ENCODE measurements at regions not wholly inside any gene's neighbourhood (a gene's known extent, or its start where the extent isn't known, plus 50 kb on each side); places are given as distances from the start of the nearest gene placed in this dataset.

DNA sequence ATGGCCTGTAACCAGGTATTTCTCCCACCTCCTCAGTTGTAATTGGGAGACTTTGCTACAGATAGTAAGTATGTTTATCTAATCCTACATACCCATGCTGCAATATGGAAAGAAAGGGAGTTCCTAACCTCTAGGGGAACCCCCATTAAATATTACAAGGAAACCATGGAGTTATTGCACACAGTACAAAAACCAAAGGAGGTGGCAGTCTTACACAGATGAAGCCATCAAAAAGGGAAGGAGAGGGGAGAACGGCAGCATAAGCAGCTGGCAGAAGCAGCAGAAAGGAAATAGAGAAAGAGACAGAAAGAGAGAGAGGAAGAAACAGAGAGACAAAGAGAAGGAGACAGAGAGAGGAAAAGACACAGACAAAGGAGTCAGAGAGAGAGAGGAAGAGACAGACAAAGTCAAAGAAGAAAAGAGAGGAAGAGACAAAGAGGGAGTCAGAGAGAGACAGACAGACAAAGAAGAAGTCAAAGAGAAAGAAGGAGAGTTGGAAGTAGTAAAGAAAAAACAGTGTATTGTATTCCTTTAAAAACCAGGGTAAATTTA lies 142.9 kb downstream of the FASLG start:
- no peaks in the 10 kb centered on the region for H3K4me1 ChIP-seq (ENCODE audit: insufficient read depth, poor library complexity, severe bottlenecking)
- H3K4me3 ChIP-seq (ENCODE audit: severe bottlenecking) = no peak overlapping the region
- H3K27ac ChIP-seq (ENCODE audit: poor library complexity, severe bottlenecking) = no peak overlapping the region
- no peaks in the 10 kb centered on the region for H3K36me3 ChIP-seq (ENCODE audit: low read depth)
- no peaks in the 10 kb centered on the region for H3K9me3 ChIP-seq (ENCODE audit: severe bottlenecking)
- ATAC-seq (ENCODE audit: low read depth) (no peak), DNase-seq (ENCODE audit: low spot score) (no peak)
- no peaks in the 10 kb centered on the region for H3K27me3 ChIP-seq (ENCODE audit: insufficient read depth, poor library complexity, severe bottlenecking)
- TF ChIP-seq, protein P1, sequence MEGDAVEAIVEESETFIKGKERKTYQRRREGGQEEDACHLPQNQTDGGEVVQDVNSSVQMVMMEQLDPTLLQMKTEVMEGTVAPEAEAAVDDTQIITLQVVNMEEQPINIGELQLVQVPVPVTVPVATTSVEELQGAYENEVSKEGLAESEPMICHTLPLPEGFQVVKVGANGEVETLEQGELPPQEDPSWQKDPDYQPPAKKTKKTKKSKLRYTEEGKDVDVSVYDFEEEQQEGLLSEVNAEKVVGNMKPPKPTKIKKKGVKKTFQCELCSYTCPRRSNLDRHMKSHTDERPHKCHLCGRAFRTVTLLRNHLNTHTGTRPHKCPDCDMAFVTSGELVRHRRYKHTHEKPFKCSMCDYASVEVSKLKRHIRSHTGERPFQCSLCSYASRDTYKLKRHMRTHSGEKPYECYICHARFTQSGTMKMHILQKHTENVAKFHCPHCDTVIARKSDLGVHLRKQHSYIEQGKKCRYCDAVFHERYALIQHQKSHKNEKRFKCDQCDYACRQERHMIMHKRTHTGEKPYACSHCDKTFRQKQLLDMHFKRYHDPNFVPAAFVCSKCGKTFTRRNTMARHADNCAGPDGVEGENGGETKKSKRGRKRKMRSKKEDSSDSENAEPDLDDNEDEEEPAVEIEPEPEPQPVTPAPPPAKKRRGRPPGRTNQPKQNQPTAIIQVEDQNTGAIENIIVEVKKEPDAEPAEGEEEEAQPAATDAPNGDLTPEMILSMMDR (IDR thresholded peaks at IDR 0.05; ENCODE audit: poor library complexity, severe bottlenecking) = no peak

DNA sequence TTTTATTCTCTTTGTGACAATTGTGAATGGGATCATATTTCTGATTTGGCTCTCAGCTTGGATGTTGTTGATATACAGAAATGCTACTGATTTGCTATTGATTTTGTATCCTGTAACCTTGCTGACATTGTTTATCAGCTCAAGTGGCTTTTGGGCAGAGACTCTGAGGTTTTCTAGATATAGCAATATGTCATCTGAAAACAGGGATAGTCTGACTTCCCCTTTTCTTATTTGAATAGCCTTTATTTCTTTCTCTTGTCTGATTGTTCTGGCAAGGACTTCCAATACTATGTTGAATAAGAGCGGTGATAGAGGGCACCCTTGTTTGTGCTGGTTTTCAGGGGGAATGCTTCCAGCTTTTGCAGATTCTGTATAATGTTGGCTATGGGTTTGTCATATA lies 150.8 kb downstream of the FASLG start:
- ATAC-seq (ENCODE audit: low read depth) = no peak
- TF ChIP-seq, protein P1 (IDR thresholded peaks at IDR 0.05; ENCODE audit: poor library complexity, severe bottlenecking) = no peak
- Histone ChIP-seq H3K4me3 (ENCODE audit: severe bottlenecking) (no peak overlapping the region), H3K27ac (ENCODE audit: poor library complexity, severe bottlenecking) (no peak overlapping the region), H3K9me3 (ENCODE audit: severe bottlenecking) (no peaks in the 10 kb centered on the region), H3K36me3 (ENCODE audit: low read depth) (no peaks in the 10 kb centered on the region), H3K27me3 (ENCODE audit: insufficient read depth, poor library complexity, severe bottlenecking) (no peaks in the 10 kb centered on the region), H3K4me1 (ENCODE audit: insufficient read depth, poor library complexity, severe bottlenecking) (no peaks in the 10 kb centered on the region)
- DNase-seq (ENCODE audit: low spot score) = no peak

DNA sequence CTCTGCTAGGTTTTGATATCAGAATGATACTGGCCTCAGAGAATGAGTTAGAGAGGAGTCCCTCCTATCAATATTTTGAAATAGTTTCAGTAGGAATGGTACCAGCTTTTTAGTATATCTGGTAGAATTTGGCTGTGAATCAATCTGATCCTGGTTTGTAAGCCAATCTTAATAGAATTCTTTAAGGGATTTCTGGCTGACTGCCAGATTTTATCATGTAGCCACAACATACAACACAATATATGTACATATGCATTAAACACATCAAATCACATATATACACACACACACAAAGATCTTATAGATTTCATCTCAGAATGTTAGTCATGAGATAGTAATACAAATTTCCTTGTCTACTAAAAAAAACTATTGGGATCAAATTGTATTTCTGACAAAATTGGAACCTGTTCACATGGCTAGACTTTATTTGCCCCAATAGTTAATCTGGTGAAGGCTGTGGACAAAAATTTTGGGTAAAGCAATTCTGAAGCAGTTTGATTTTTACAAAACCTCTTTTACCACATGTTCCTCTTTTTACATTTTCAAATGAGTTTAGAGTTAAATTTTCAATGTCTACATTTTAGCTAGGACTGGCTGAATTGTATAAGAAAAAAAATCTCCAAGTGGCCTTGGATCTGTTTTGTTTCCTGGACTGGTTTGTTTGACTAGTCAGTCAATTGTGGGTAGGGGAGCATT lies 151.7 kb downstream of the FASLG start:
- H3K27me3 ChIP-seq (ENCODE audit: insufficient read depth, poor library complexity, severe bottlenecking) = no peaks in the 10 kb centered on the region
- TF ChIP-seq, protein P1 (IDR thresholded peaks at IDR 0.05; ENCODE audit: poor library complexity, severe bottlenecking) = no peak
- no peak overlapping the region for H3K4me3 ChIP-seq (ENCODE audit: severe bottlenecking)
- DNase-seq (ENCODE audit: low spot score) (no peak), ATAC-seq (ENCODE audit: low read depth) (no peak)
- no peaks in the 10 kb centered on the region for H3K9me3 ChIP-seq (ENCODE audit: severe bottlenecking)
- no peaks in the 10 kb centered on the region for H3K4me1 ChIP-seq (ENCODE audit: insufficient read depth, poor library complexity, severe bottlenecking)
- no peak overlapping the region for H3K27ac ChIP-seq (ENCODE audit: poor library complexity, severe bottlenecking)
- H3K36me3 ChIP-seq (ENCODE audit: low read depth) = no peaks in the 10 kb centered on the region

DNA sequence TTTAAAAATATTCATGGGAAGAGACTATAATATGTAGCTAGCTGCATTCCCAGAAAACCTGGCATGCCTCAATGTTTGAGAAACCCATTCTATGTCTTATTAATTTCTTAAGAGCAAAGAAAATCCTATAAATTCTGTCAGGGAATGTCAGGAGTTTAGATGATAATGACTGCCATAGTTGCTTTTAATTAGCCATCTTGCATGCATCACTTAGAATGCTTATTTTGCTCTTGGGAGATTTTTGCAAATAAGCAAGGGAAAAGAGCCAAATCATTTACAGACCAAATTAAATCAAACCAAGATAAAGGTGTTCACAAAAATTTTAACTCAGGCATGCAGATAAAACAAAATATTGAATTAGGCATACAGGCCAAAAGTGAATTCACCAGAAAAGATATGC lies 152.8 kb downstream of the FASLG start:
- Histone ChIP-seq H3K27ac (ENCODE audit: poor library complexity, severe bottlenecking) (no peak overlapping the region), H3K4me1 (ENCODE audit: insufficient read depth, poor library complexity, severe bottlenecking) (no peaks in the 10 kb centered on the region), H3K9me3 (ENCODE audit: severe bottlenecking) (no peaks in the 10 kb centered on the region), H3K4me3 (ENCODE audit: severe bottlenecking) (no peak overlapping the region), H3K27me3 (ENCODE audit: insufficient read depth, poor library complexity, severe bottlenecking) (no peaks in the 10 kb centered on the region), H3K36me3 (ENCODE audit: low read depth) (no peaks in the 10 kb centered on the region)
- ATAC-seq (ENCODE audit: low read depth) (no peak), DNase-seq (ENCODE audit: low spot score) (no peak)
- TF ChIP-seq, protein P1 (IDR thresholded peaks at IDR 0.05; ENCODE audit: poor library complexity, severe bottlenecking) = no peak

DNA sequence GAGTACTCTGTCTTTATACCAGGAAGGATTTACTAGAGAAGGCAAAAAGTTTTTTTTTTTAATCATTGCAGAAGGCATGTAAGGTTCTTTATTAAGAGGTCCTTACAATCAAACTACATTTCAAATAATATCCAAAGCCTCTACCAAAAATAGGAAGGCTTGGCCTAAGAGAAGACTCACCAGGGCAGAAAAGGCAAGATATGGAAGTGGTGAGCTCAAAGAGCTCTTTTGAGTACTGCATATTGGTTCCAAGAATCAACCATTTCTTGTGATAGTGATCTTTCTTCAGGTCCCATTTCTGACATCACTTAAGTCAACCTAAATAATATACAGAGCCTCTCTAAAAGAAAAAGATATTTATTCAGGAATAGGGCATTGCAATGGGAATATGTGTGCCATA lies 153.2 kb downstream of the FASLG start:
- Histone ChIP-seq H3K27ac (ENCODE audit: poor library complexity, severe bottlenecking) (no peak overlapping the region), H3K9me3 (ENCODE audit: severe bottlenecking) (no peaks in the 10 kb centered on the region), H3K27me3 (ENCODE audit: insufficient read depth, poor library complexity, severe bottlenecking) (no peaks in the 10 kb centered on the region), H3K4me1 (ENCODE audit: insufficient read depth, poor library complexity, severe bottlenecking) (no peaks in the 10 kb centered on the region), H3K36me3 (ENCODE audit: low read depth) (no peaks in the 10 kb centered on the region), H3K4me3 (ENCODE audit: severe bottlenecking) (no peak overlapping the region)
- no peak for ATAC-seq (ENCODE audit: low read depth)
- TF ChIP-seq, protein P1 (IDR thresholded peaks at IDR 0.05; ENCODE audit: poor library complexity, severe bottlenecking) = no peak
- no peak for DNase-seq (ENCODE audit: low spot score)
